NCI-H226 (cell line): ENCODE measurements at regions not wholly inside any gene's neighbourhood (a gene's known extent, or its start where the extent isn't known, plus 50 kb on each side); places are given as distances from the start of the nearest gene placed in this dataset.

Experiments
- DNase-seq: peaks from one replicate; pipeline ENCODE4 v3.0.0-alpha.2; 2015

GRCh38 chr3:8204853-8205650 lies 296.6 kb upstream of the LMCD1 start:
- DNase-seq = no peak

GRCh38 chr3:8205881-8206280 lies 295.7 kb upstream of the LMCD1 start:
- no peak for DNase-seq

- DNase-seq = no peak
These were observed 294.5 kb upstream of the LMCD1 start for GRCh38 chr3:8206971-8207617.

GRCh38 chr3:8210882-8211341 lies 290.7 kb upstream of the LMCD1 start:
- no peak for DNase-seq

GRCh38 chr3:8212794-8213193 lies 288.8 kb upstream of the LMCD1 start:
- DNase-seq = no peak

GRCh38 chr3:8213286-8213685 lies 288.3 kb upstream of the LMCD1 start:
- no peak for DNase-seq

GRCh38 chr3:8215821-8216220 lies 285.8 kb upstream of the LMCD1 start:
- DNase-seq = no peak

- no peak for DNase-seq
These were observed 283.2 kb upstream of the LMCD1 start for GRCh38 chr3:8218353-8218940.

GRCh38 chr3:8220291-8220690 lies 281.3 kb upstream of the LMCD1 start:
- no peak for DNase-seq

- no peak for DNase-seq
These were observed 277.9 kb upstream of the LMCD1 start for GRCh38 chr3:8223766-8224165.

GRCh38 chr3:8224941-8225340 lies 276.7 kb upstream of the LMCD1 start:
- DNase-seq = no peak

- no peak for DNase-seq
These were observed 267.7 kb upstream of the LMCD1 start for GRCh38 chr3:8233938-8234337.

- DNase-seq = no peak
These were observed 265.4 kb upstream of the LMCD1 start for GRCh38 chr3:8236264-8236663.

- DNase-seq = no peak
These were observed 263.7 kb upstream of the LMCD1 start for GRCh38 chr3:8237893-8238292.

GRCh38 chr3:8238432-8238831 lies 263.2 kb upstream of the LMCD1 start:
- DNase-seq = no peak

- DNase-seq = no peak
These were observed 262.5 kb upstream of the LMCD1 start for GRCh38 chr3:8239095-8239494.

GRCh38 chr3:8239718-8240695 lies 261.6 kb upstream of the LMCD1 start:
- no peak for DNase-seq

GRCh38 chr3:8246070-8246469 lies 255.6 kb upstream of the LMCD1 start:
- DNase-seq = no peak

GRCh38 chr3:8253201-8253600 lies 248.4 kb upstream of the LMCD1 start:
- no peak for DNase-seq

- DNase-seq = no peak
These were observed 247.1 kb upstream of the LMCD1 start for GRCh38 chr3:8254489-8254888.

- DNase-seq = no peak
These were observed 245.9 kb upstream of the LMCD1 start for GRCh38 chr3:8255725-8256124.

GRCh38 chr3:8256441-8257071 lies 245.1 kb upstream of the LMCD1 start:
- no peak for DNase-seq
